ENCODE measurements at regions not wholly inside any gene's neighbourhood (a gene's known extent, or its start where the extent isn't known, plus 50 kb on each side); places are given as distances from the start of the nearest gene placed in this dataset.
"Not testable (repeated sequence)": the region's sequence is repeated elsewhere in the genome, so short reads cannot be mapped to it uniquely, and the experiment has no call there.

DNA sequence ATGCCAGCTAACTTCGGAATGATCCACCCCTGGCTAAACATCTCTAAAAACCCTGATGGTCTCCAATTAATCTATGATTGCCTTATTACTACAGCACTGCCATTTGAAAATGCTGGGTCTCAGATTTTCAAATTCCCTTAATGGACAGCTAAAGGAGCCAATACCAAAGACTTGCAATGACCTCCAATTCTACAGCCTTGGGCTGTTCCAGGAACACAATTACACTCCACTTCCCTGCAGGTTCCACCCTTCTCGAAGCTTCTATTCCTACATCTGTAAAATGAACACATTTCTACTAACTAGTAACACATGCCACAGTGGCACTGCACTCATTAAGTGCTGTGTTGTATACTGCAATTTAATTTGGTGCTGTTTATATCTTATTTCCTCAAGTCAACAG, 85.7 kb upstream of the AK4 start:
- DNase-seq (ENCODE audit: low read depth in 3 of 3), result no peak

DNA sequence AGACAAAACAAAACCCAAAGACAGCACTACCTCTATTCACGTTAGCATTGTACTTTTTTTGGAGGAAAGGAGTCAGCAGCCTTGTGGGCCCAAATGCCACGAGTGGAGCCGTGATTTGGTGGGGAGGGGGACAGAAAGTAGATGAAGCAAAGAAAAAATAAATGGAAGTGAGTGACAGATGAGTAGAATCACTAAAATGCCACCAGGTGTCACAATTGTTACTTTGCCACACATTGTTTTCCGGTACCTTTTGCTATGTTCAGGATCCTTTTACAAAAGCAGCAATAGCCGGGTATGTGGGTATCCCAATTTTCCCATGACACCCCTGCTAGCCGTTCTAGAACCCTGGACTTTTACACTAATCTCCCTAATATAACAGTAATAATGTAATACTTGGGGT, 85.0 kb upstream of the AK4 start:
- DNase-seq (ENCODE audit: low read depth in 3 of 3), result no peak

DNA sequence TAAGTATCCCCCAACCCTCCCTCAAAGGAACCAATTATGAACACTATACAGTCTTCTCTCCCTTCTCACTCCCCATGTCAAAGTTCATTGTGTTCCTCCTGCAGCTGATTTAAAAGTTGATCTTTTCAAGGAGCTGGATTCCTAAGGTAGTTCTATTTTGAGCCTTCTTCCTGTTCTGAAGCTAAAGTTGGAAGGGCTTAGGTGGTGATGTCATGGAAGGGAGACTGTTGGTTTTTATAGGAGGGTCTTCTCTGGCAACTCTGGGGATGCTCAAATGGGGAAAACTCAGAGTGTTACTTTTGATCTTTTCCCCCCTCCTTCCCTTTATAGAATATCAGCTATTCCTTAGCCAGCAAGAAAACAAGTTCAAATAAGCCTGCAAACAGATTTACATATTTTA, 83.0 kb upstream of the AK4 start:
- no peak for DNase-seq (ENCODE audit: low read depth in 3 of 3)

DNA sequence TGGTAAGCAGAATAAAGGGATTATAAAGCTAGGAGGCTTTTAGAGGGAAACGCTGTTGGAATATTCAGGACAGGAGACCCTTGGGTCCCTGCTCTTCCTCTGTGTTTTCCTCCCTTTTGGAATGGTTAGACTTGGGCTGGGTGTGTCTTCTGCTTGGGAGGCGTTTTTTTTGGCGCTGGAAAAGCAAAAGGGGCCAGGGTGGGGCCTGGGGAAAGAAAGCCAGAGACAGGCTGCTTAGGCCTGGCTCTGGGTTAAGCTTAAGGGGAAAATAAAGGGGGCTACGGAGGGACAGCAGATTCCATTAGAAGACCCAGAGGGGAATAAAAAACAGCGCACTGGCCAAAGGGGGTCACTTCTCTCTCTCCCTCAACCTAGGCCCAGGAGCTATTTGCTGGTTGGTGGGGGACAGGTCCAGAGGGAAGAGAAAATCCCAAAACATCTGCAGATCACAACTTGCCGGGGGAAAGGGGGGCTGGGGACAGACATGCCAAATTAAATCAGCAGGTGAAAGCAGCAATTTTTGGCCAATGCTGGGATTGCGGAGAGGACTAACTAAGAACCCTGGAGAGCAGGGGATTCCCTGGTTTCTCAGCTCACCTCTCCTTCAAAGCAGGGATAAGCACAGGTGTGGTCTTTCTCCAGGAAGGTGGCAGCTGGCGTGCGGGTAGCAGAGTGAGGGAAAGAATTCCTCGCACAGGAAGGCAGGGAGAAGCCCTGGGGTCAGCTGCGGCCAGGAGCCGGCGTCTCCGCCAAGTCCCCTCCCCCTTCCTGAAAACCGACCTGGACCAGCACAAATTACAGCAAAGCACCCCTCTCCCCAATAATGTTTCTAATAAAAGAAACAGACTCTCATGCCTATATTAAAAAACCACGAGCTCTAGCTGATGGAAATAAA, 82.2 kb upstream of the AK4 start:
- DNase-seq (ENCODE audit: low read depth in 3 of 3), result no peak

DNA sequence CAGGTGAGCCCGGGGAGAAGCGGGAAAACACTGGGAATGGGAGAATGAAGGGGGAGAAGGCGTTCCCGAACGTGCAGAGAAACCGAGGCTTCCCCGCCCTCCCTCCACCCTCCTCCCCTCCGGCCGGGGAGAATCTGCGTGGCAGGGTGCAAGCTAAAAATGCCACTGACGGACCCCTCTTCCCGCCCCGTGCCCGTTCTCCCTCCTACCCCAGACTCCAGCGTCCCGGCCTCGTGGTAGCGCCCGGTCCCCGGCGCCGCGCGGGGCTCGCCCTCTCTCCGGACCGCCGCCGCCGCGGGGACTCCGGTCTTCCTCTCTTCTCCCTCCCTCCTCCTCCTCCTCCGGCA, 81.6 kb upstream of the AK4 start:
- DNase-seq (ENCODE audit: low read depth in 3 of 3), result no peak

DNA sequence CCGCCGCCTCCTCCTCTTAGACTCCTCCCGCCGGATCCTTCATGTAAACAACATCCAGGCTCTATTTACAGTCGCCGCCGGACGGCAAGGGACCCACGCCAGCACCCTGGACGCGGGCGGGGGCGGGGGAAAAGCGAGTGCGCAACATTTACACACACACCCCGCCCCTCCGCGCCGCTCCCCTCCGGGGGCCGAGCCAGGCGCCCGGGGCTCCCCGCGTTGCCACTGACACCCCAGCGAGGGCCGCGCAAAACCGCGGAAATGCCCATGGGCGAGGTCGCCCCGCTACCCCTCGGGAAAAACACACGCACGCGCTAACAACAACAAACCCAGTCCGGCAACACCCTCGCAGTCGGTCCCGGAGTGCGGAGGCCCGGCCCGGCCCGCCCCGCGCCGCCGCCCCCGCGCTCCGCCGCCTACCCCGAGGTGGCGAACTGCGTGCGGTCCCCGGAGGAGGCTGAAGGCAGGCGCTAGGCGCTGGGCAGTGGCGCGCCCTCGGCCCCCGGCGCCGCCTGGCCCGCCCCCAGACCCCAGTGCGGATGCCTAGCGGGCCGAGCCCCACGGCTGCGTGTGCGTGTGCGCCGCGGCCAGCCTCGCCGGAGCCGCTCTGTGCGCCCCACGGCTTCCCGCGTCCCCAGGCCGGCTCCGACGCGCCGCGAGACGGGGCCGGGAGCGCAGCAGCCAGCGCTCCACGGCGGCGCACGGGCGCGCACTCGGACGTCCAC, 81.1 kb upstream of the AK4 start:
- DNase-seq (ENCODE audit: low read depth in 3 of 3), result peak in 1 of 3 donors; percentile 63

DNA sequence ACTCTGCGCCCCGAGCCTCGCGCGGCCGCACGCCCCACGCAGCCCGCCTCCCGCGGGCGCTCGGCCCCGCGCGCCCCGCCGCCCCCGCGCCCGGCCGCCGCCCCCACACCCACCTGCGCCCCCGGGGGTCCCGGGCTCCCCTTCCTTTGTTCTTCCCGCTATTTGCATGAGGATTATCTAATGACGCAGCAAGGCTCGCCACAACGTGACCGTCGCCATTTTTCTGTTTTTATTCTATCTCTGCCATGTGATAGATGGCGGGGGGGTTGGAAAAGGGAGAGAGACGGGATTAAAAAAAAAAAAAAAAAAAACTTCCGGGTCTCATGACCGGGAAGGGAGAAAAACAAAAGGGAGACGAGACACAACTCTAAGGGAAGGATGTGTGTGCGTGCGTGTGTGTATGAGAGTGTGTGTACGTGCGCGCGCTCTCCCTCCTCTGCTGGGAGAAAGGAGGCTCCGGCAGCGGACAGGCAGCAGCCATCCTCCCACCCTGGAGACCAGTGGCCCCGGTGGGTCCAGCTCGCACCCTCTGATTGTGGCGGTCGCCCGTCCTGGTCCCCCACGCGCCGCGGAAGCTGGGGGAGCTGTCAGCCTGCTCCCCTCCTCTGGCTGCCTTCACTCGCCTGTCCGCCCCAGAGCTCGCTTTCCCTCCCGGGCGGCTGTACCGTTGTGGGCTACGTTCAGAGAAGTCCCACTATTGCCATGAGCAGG, 80.4 kb upstream of the AK4 start:
- DNase-seq (ENCODE audit: low read depth in 3 of 3), result peak in 1 of 3 donors; percentile 41

DNA sequence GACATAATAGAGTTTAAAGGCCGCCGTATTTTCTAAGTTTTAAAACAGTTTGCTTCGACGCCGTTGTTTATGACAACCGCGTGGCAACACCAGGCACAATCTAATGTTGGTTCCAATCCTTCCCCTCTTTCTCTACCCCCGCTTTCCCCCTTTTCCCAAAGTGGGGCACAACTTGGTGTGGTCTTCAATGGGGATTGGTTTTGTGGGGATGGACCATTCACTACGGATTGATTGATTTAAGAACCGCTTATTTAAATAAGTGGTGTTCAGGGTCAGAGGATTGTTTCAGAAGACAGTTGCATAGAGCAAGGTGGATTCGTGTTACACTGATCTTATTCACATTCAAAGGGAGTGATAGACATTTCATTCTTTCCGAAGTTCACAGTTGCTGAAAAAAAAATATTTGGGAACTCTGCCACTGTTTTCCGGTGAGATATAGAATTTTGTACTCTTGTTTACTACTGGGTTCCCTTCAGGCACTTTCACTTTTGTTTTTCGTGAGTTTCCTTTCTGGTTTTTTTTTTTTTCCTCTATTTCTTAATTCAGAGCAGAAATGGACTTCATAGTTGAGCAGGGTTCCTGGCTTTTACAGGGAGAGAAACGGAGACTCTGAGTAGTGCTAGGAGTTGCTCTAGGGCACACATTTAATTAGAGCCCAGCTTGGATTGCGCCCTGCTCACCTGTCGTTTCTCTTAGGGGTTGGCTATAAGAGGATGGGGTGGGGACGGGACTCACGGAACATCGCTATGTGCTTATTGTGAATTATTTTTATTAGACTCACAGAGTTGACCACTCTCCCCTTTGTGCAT, 79.6 kb upstream of the AK4 start:
- peak in 1 of 3 donors; percentile 20 for DNase-seq (ENCODE audit: low read depth in 3 of 3)

DNA sequence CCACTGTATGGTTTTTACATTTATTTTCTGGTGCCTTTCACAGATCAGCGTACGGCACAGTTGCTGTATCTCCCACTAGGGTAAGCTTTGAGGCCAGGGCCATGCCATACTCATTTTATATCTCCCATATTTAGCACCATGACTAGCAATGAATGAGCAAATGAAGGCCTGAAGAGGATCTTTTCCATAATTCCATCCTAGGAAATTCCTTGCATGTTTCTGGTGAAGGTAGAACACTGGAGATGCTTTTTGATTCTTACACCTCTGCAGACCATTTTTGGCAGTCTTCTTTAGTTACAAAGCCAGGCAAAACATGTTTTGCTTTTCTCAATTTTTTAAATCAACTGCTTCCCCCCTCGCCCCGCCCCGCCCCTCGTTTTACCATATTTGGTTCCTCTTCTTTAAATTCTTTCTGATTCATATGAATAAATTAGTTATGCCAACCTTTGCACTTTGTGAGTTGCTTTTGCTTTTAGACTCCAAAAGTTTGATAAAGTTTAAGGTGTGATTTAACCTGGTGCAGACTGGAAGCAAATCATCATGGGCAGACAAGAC, 78.9 kb upstream of the AK4 start:
- peak in 1 of 3 donors; percentile 61 for DNase-seq (ENCODE audit: low read depth in 3 of 3)

DNA sequence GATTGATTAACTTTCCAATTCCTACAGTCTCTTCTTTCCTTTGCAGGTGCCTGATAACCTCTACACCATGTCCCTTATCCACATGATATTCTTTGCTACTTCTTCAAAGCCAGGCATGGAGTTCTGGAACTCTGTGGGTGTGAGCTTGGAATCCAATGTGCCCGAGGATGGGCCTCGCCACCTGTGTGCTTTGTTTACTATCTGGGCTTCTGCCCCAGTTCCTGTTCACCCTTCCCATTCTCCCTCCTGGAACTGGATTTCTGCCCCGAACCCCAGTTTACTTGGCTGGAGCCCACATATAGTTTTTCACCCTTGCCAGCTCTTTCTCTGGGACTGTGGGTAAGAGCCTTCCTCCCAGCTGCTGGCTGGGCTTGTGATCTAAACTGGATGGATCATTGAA, 75.2 kb upstream of the AK4 start:
- no peak for DNase-seq (ENCODE audit: low read depth in 3 of 3)

DNA sequence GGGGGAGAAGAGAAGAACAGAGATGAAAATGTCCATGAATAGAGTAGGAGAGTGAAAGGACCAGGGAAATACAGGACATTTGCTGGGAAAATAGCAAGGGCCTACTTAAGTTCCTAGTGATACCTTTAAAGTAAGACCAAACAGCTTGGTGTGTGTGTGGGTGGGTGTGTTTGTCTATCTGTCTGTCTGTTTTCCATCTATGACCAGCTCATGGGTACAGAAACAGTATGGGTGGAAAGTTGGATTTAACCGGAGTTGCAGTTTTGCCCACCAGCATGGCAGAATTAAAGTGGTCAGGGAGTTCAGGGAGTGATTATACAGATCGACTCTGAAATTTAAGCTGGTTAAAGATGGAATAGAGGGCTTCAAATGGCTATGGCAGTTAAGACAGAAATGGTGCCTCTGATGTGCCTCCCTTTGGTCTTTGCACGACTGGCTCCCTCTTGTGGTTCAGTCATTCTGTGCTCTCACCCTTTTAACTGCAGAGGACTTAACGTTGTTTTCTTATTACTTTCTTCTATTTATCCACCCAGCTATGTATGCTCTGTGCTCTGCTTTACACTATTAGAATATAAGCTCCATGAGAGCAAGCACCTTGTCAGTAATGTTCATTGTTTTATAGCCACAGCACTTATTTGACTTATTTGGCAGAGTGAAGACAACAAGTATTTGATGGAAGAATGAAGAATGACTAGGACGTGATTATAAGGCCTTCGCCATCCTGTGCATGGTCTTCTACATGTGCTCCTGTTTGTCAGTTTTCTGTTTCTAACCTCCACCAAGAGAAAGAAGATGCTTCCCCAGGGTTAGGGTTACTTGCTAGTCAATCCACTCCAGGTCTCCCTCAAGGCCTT, 72.7 kb upstream of the AK4 start:
- peak in 1 of 3 donors; percentile 51 for DNase-seq (ENCODE audit: low read depth in 3 of 3)

DNA sequence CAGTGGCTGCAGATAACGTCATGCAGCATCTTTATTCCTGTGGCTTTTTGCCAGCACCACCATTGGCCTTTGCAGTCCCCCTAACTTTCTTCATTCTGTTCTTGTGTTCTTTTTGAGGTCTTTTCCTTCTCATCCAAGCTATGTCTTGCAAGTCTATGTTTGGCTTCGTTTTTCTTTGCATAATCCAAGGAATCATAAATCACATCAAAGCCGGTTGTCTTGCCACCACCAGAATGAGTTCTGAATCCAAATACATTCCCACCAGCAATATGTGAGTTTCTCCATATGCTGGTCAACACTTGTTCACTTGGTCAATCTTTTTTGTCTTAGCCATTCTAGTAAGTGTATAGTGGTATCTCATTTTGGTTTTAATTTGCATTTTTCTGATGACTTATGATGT, 70.6 kb upstream of the AK4 start:
- no peak for DNase-seq (ENCODE audit: low read depth in 3 of 3)

DNA sequence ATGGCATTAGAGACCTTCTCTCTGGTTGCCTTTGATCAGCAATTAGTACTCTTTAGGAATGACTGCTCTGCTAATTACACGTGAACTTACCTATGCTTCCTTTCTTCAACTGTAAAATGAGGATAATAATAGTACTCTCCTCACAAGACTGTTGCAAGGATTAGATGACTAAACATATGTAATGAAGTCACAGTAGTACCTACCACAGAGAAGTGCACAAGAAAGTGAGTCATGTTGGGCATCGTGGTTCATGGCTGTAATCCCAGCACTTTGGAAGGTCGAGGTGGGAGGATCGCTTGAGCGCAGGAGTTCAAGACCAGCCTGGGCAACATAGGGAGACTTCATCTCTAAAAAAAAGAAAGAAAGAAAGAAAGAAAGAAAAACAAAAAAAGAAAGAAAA, 68.1 kb upstream of the AK4 start:
- DNase-seq (ENCODE audit: low read depth in 3 of 3), result no peak

DNA sequence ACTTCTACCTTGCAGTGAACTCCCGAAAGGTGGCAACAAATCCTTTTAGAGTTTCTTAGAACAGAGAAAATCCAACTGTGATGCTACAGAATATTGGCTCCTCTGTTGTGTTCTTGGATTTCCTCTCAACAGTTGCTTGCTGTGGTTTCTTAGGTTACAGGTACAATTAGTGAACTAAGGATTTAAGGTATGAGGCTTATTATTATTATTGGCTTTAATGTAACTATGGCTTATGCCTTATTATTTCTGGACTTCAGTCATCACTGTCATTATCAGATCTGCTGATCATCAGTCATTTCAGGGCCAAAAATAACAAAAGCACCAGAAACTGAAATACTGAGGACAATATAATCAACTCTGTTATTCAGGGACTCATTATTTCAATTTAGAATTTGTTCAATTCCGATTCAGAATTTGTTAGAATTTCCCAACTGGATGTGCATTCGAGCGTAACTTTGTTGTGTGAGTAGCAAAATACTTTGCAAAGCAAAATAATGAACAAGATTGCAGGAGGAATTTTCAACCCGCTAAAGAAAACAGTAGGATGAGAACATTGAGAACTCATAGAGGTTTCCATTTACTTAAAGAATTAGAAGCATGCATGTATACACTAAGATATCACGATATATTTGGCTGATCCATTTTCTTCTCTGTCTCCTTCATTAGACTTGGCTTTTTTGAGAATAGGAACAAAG, 65.5 kb upstream of the AK4 start:
- no peak for DNase-seq (ENCODE audit: low read depth in 3 of 3)

DNA sequence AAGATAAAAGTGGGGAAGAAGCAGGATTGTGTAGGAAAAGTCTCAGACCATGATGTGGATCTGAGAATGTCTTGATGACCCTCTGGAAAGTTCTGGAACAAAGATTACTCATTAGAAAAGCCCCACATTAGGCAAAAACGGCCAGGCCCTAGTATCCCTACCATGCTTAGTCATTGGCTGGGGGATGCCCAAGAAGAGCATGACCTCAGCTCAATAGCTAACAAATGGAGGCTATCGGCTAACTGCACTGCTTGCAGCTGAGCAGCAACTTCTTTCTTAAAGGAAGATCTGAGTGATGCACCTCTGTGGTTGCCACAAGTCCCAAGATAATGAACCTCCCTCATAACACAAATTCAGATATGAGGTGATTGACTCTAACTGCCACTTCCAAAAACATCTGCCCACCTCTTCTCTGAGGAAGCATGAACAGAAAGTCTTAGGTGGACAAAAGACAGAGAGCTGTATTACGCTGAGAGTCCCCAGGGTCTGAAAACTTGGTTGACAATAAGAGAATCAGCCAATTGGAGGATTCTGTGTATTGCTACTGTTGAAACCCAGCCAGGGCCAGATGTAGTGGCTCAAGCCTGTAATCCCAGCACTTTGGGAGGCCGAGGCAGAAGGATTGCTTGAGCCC, 64.6 kb upstream of the AK4 start:
- DNase-seq (ENCODE audit: low read depth in 3 of 3), result no peak

DNA sequence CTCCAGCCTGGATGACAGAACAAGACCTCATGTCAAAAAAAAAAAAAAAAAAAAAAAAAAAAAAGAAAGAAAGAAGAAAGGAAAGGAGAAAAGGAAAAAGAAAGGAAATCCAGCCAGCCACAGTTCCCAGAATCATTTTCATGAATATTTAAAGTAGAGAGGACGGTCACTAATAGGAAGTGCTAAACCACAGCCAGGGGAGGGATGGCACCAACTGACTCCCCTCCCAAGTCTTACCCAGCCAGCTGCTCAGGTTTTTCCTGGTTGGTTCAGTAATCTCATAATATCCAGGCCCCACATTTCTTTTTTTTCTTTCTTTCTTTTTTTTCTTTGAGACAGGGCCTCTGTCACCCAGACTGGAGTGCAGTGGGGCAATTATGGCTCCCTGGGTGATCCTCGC, 63.9 kb upstream of the AK4 start:
- no peak for DNase-seq (ENCODE audit: low read depth in 3 of 3)

DNA sequence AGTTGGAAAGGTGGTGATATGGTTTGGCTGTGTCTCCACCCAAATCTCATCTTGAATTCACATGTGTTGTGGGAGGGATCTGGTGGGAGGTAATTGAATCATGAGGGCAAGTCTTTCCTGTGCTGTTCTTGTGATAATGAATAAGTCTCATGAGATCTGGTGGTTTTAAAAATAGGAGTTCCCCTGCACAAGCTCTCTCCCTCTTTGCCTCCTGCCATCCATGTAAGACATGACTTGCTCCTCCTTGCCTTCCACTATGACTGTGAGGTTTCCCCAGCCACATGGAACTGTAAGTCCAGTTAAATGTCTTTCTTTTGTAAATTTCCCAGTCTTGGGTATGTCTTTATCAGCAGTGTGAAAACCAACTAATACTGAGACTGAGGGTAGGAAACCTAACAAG, 60.5 kb upstream of the AK4 start:
- DNase-seq (ENCODE audit: low read depth in 3 of 3), result not testable (repeated sequence)

DNA sequence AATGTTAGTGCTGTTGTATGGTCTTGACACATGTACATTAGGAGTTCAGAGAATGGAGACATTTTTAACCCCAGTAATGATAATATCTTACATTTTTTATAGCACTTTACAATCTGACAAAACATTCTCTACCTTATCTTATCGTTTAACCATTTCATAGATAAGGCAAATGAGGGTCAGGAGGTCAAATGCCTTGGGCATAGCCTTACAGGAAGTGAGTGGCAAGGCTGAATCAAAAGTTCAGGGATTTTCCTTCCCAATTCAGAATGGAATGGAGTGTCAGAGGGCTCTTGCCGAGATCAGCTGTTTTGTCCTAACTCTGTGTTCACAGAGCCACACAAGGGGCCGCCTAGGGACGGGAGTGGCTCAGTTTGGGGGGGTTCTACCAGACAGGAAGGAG, 57.6 kb upstream of the AK4 start:
- DNase-seq (ENCODE audit: low read depth in 3 of 3), result no peak

DNA sequence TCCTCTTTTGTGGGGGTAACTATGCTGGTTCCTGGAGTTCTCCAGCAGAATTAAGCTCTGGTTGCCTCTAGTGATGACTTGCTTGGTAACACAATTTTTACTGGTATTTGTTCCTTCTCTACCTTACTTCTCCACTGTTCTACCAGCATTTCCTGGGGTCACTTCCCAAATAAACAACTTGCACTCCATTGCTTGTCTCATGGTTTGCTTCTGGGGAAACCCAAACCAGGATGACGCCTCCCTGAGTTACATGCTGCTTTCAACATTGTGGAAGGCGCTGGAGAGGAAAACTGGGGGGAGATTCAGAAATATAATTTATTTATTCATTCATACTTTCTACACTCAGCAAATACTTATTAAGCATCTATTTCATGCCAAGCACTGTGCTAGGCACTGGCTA, 55.3 kb upstream of the AK4 start:
- no peak for DNase-seq (ENCODE audit: low read depth in 3 of 3)

DNA sequence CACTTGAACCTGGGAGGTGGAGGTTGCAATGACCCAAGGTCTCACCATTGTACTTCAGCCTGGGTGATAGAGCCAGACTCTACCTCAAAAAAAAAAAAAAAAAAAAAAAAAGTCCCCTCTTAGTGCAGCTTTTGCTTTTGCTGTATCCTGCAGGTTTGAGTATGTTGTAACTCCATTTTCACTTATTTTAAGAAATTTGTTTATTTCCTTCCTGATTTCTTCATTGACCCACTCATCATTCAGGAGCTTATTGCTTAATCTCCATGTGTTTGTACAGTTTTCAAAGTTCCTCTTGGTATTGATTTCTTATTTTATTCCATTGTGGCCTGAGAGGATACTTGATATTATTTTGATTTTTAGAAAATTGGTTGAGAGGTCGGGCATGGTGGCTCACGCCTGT, 50.9 kb upstream of the AK4 start:
- no peak for DNase-seq (ENCODE audit: low read depth in 3 of 3)

Measured in stimulated activated CD4-positive, alpha-beta T cell treated with anti-CD3 and anti-CD28 coated beads, TNF-alpha, amount 100 ng/mL, for 48 hours (primary cell).